ENCODE measurements at regions not wholly inside any gene's neighbourhood (a gene's known extent, or its start where the extent isn't known, plus 50 kb on each side); places are given as distances from the start of the nearest gene placed in this dataset.

GRCh38 chr3:132203889-132204596, 113.2 kb upstream of the ACP3 start:
- DNase-seq (ENCODE audit: low spot score), result no peak
- Mint-ChIP-seq H3K9me3 (no peaks in the 10 kb centered on the region), H3K4me3 (no peak overlapping the region), H3K4me1 (ENCODE audit: low read depth in 2 of 2) (no peaks in the 10 kb centered on the region), H3K36me3 (no peaks in the 10 kb centered on the region), H3K27me3 (peaks cover 9 to 10% of the 10 kb centered on the region in 2 donors), H3K27ac (no peak overlapping the region)
- ATAC-seq, result no peak

- H3K4me1 Mint-ChIP-seq (ENCODE audit: low read depth in 2 of 2), result no peaks in the 10 kb centered on the region
- no peaks in the 10 kb centered on the region for H3K36me3 Mint-ChIP-seq
- peaks cover 10 to 12% of the 10 kb centered on the region in 2 donors for H3K27me3 Mint-ChIP-seq
- DNase-seq (ENCODE audit: low spot score) (no peak), ATAC-seq (no peak)
- H3K27ac Mint-ChIP-seq, result no peak overlapping the region
- no peak overlapping the region for H3K4me3 Mint-ChIP-seq
- no peaks in the 10 kb centered on the region for H3K9me3 Mint-ChIP-seq
These were observed 111.6 kb upstream of the ACP3 start for GRCh38 chr3:132205609-132206008.

- ATAC-seq, result peak in 1 of 2 donors; percentile 36
- H3K4me3 Mint-ChIP-seq, result no peak overlapping the region
- peaks cover 16 to 17% of the 10 kb centered on the region in 2 donors for H3K27me3 Mint-ChIP-seq
- no peaks in the 10 kb centered on the region for H3K4me1 Mint-ChIP-seq (ENCODE audit: low read depth in 2 of 2)
- no peaks in the 10 kb centered on the region for H3K9me3 Mint-ChIP-seq
- H3K36me3 Mint-ChIP-seq, result no peaks in the 10 kb centered on the region
- DNase-seq (ENCODE audit: low spot score), result no peak
- H3K27ac Mint-ChIP-seq, result no peak overlapping the region
These were observed 107.4 kb upstream of the ACP3 start for GRCh38 chr3:132209855-132210254.

GRCh38 chr3:132210476-132211346, 106.5 kb upstream of the ACP3 start:
- Mint-ChIP-seq H3K27me3 (peaks cover 16 to 17% of the 10 kb centered on the region in 2 donors), H3K27ac (no peak overlapping the region), H3K4me1 (ENCODE audit: low read depth in 2 of 2) (no peaks in the 10 kb centered on the region), H3K36me3 (no peaks in the 10 kb centered on the region), H3K4me3 (no peak overlapping the region), H3K9me3 (no peaks in the 10 kb centered on the region)
- no peak for ATAC-seq
- no peak for DNase-seq (ENCODE audit: low spot score)

GRCh38 chr3:132211896-132212295, 105.3 kb upstream of the ACP3 start:
- H3K36me3 Mint-ChIP-seq, result no peaks in the 10 kb centered on the region
- no peak for DNase-seq (ENCODE audit: low spot score)
- no peak for ATAC-seq
- H3K4me3 Mint-ChIP-seq, result no peak overlapping the region
- H3K9me3 Mint-ChIP-seq, result no peaks in the 10 kb centered on the region
- no peaks in the 10 kb centered on the region for H3K4me1 Mint-ChIP-seq (ENCODE audit: low read depth in 2 of 2)
- H3K27ac Mint-ChIP-seq, result no peak overlapping the region
- H3K27me3 Mint-ChIP-seq, result peaks cover 16 to 23% of the 10 kb centered on the region in 2 donors

- no peak for DNase-seq (ENCODE audit: low spot score)
- Mint-ChIP-seq H3K27me3 (peaks cover 0 to 7% of the 10 kb centered on the region in 2 donors), H3K4me3 (no peak overlapping the region), H3K4me1 (ENCODE audit: low read depth in 2 of 2) (no peaks in the 10 kb centered on the region), H3K36me3 (no peaks in the 10 kb centered on the region), H3K9me3 (no peaks in the 10 kb centered on the region), H3K27ac (no peak overlapping the region)
- no peak for ATAC-seq
These were observed 98.1 kb upstream of the ACP3 start for GRCh38 chr3:132218817-132219755.

- Mint-ChIP-seq H3K27me3 (peaks cover 0 to 7% of the 10 kb centered on the region in 2 donors), H3K4me3 (no peak overlapping the region), H3K36me3 (no peaks in the 10 kb centered on the region), H3K4me1 (ENCODE audit: low read depth in 2 of 2) (no peaks in the 10 kb centered on the region), H3K9me3 (no peaks in the 10 kb centered on the region), H3K27ac (no peak overlapping the region)
- DNase-seq (ENCODE audit: low spot score) (no peak), ATAC-seq (no peak)
These were observed 96.2 kb upstream of the ACP3 start for GRCh38 chr3:132220986-132221385.

- no peak for ATAC-seq
- Mint-ChIP-seq H3K4me1 (ENCODE audit: low read depth in 2 of 2) (no peaks in the 10 kb centered on the region), H3K27ac (no peak overlapping the region), H3K4me3 (no peak overlapping the region), H3K27me3 (peaks cover 6% of the 10 kb centered on the region in 2 donors), H3K36me3 (no peaks in the 10 kb centered on the region), H3K9me3 (no peaks in the 10 kb centered on the region)
- no peak for DNase-seq (ENCODE audit: low spot score)
These were observed 94.2 kb upstream of the ACP3 start for GRCh38 chr3:132222868-132223538.

GRCh38 chr3:132225664-132226063, 91.5 kb upstream of the ACP3 start:
- H3K4me1 Mint-ChIP-seq (ENCODE audit: low read depth in 2 of 2), result no peaks in the 10 kb centered on the region
- ATAC-seq (no peak), DNase-seq (ENCODE audit: low spot score) (no peak)
- H3K27me3 Mint-ChIP-seq, result peaks cover 15% of the 10 kb centered on the region in 2 donors
- no peak overlapping the region for H3K4me3 Mint-ChIP-seq
- no peaks in the 10 kb centered on the region for H3K9me3 Mint-ChIP-seq
- no peak overlapping the region for H3K27ac Mint-ChIP-seq
- no peaks in the 10 kb centered on the region for H3K36me3 Mint-ChIP-seq

GRCh38 chr3:132228923-132229322, 88.3 kb upstream of the ACP3 start:
- peaks cover 17 to 19% of the 10 kb centered on the region in 2 donors for H3K27me3 Mint-ChIP-seq
- no peaks in the 10 kb centered on the region for H3K9me3 Mint-ChIP-seq
- H3K27ac Mint-ChIP-seq, result no peak overlapping the region
- no peak for ATAC-seq
- no peaks in the 10 kb centered on the region for H3K36me3 Mint-ChIP-seq
- H3K4me3 Mint-ChIP-seq, result no peak overlapping the region
- H3K4me1 Mint-ChIP-seq (ENCODE audit: low read depth in 2 of 2), result no peaks in the 10 kb centered on the region
- DNase-seq (ENCODE audit: low spot score), result no peak

- H3K36me3 Mint-ChIP-seq, result no peaks in the 10 kb centered on the region
- no peaks in the 10 kb centered on the region for H3K4me1 Mint-ChIP-seq (ENCODE audit: low read depth in 2 of 2)
- peaks cover 17 to 19% of the 10 kb centered on the region in 2 donors for H3K27me3 Mint-ChIP-seq
- H3K4me3 Mint-ChIP-seq, result no peak overlapping the region
- DNase-seq (ENCODE audit: low spot score) (no peak), ATAC-seq (no peak)
- H3K9me3 Mint-ChIP-seq, result no peaks in the 10 kb centered on the region
- no peak overlapping the region for H3K27ac Mint-ChIP-seq
These were observed 87.6 kb upstream of the ACP3 start for GRCh38 chr3:132229641-132230040.

- ATAC-seq (no peak), DNase-seq (ENCODE audit: low spot score) (no peak)
- Mint-ChIP-seq H3K9me3 (no peaks in the 10 kb centered on the region), H3K36me3 (no peaks in the 10 kb centered on the region), H3K27ac (no peak overlapping the region), H3K4me1 (ENCODE audit: low read depth in 2 of 2) (no peaks in the 10 kb centered on the region), H3K4me3 (no peak overlapping the region), H3K27me3 (peaks cover 17 to 19% of the 10 kb centered on the region in 2 donors)
These were observed 86.8 kb upstream of the ACP3 start for GRCh38 chr3:132230156-132231000.

All from natural killer cell treated with Interleukin-12 subunit alpha and Interleukin-12 subunit beta and Interleukin-15 and Interleukin-18, amount 100 ng/mL, for 72 hours (primary cell).